MM.1S (cell line): ENCODE measurements at regions not wholly inside any gene's neighbourhood (a gene's known extent, or its start where the extent isn't known, plus 50 kb on each side); places are given as distances from the start of the nearest gene placed in this dataset.

Experiments used
- DNase-seq: peaks from one replicate; pipeline ENCODE4 v3.0.0-alpha.2; 2015
- H2AFZ ChIP-seq: fragments of 300-600 bp; sonication (generic); 2 replicates; pipeline ENCODE4 v1.6.0; 2016; ENCODE audit warnings: antibody characterized with exemption, low read length
- H3F3A ChIP-seq: fragments of 300-600 bp; sonication (generic); 2 replicates; pipeline ENCODE4 v1.6.1; 2016; ENCODE audit warnings: mild to moderate bottlenecking, antibody characterized with exemption, low read length, moderate library complexity, mixed read lengths; ENCODE audit not compliant: insufficient read depth
- H3K27ac ChIP-seq: fragments of 300-600 bp; sonication (generic); 2 replicates; pipeline ENCODE4 v1.5.1; 2016; ENCODE audit warnings: mild to moderate bottlenecking, low read length
- H3K27me3 ChIP-seq: fragments of 300-600 bp; sonication (generic); replicated peaks from 2 replicates; pipeline ENCODE4 v1.6.0; 2016; ENCODE audit warnings: low read length; ENCODE audit not compliant: insufficient read depth
- H3K36me3 ChIP-seq: fragments of 300-600 bp; sonication (generic); replicated peaks from 2 replicates; pipeline ENCODE4 v1.6.1; 2016; ENCODE audit warnings: mild to moderate bottlenecking, low read length, mixed read lengths; ENCODE audit not compliant: insufficient read depth
- H3K4me1 ChIP-seq: fragments of 300-600 bp; sonication (generic); 2 replicates; pipeline ENCODE4 v1.6.1; 2016; ENCODE audit warnings: low read length, mixed read lengths
- H3K4me2 ChIP-seq: fragments of 300-600 bp; sonication (generic); 2 replicates; pipeline ENCODE4 v1.6.0; 2016; ENCODE audit warnings: low read depth, low read length
- H3K4me3 ChIP-seq: fragments of 300-600 bp; sonication (generic); 2 replicates; pipeline ENCODE4 v1.5.1; 2016; ENCODE audit warnings: low read length, mixed read lengths
- H3K79me2 ChIP-seq: fragments of 300-600 bp; sonication (generic); 2 replicates; pipeline ENCODE4 v1.6.1; 2016; ENCODE audit warnings: mixed run types, low read length, mixed read lengths
- H3K9ac ChIP-seq: fragments of 300-600 bp; sonication (generic); 2 replicates; pipeline ENCODE4 v1.6.1; 2016; ENCODE audit warnings: low read length, mixed read lengths
- H3K9me2 ChIP-seq: fragments of 300-600 bp; sonication (generic); replicated peaks from 2 replicates; pipeline ENCODE4 v1.6.1; 2016; ENCODE audit warnings: mild to moderate bottlenecking, low read length, mixed read lengths; ENCODE audit not compliant: insufficient read depth
- H3K9me3 ChIP-seq: fragments of 300-600 bp; sonication (generic); replicated peaks from 2 replicates; pipeline ENCODE4 v1.6.1; 2016; ENCODE audit warnings: mild to moderate bottlenecking, low read length, mixed read lengths; ENCODE audit not compliant: insufficient read depth
- H4K20me1 ChIP-seq: fragments of 300-600 bp; sonication (generic); 2 replicates; pipeline ENCODE4 v1.6.1; 2016; ENCODE audit warnings: mild to moderate bottlenecking, low read length, moderate library complexity, mixed read lengths; ENCODE audit not compliant: insufficient read depth
- CTCF ChIP-seq: fragments of 300-600 bp; sonication (generic); IDR thresholded peaks from 2 replicates; pipeline ENCODE4 v1.5.1; 2016; ENCODE audit warnings: antibody characterized with exemption, low read length, mixed read lengths
- EZH2 ChIP-seq: fragments of 300-600 bp; sonication (generic); optimal IDR thresholded peaks from 2 replicates; pipeline ENCODE3; 2017; ENCODE audit warnings: low read depth, mild to moderate bottlenecking, antibody characterized with exemption, low read length, mixed read lengths
- EZH2phosphoT487 ChIP-seq: fragments of 300-600 bp; sonication (generic); IDR thresholded peaks from 2 replicates; pipeline ENCODE4 v1.6.1; 2018; ENCODE audit warnings: antibody characterized with exemption, low read length

GRCh38 chr5:164581889-164582288, 1076.5 kb downstream of the MAT2B start:
- Histone ChIP-seq H3K9ac (no peak overlapping the region), H3K4me3 (no peak overlapping the region), H3K9me3 (no peaks in the 10 kb centered on the region), H3K9me2 (no peaks in the 10 kb centered on the region), H3K36me3 (no peaks in the 10 kb centered on the region), H4K20me1 (no peaks in the 10 kb centered on the region), H3K27ac (no peak overlapping the region), H3F3A (no peaks in the 10 kb centered on the region), H3K79me2 (no peaks in the 10 kb centered on the region), H2AFZ (no peak overlapping the region), H3K4me1 (no peaks in the 10 kb centered on the region), H3K27me3 (no peaks in the 10 kb centered on the region), H3K4me2 (no peak overlapping the region)
- DNase-seq = no peak
- TF ChIP-seq EZH2phosphoT487 (no peak), EZH2 (no peak), CTCF (no peak)

- no peaks in the 10 kb centered on the region for H4K20me1 ChIP-seq
- no peak for DNase-seq
- no peak overlapping the region for H3K9ac ChIP-seq
- no peaks in the 10 kb centered on the region for H3K4me1 ChIP-seq
- no peaks in the 10 kb centered on the region for H3K79me2 ChIP-seq
- H3K4me2 ChIP-seq = no peak overlapping the region
- no peaks in the 10 kb centered on the region for H3F3A ChIP-seq
- no peak overlapping the region for H3K27ac ChIP-seq
- H3K4me3 ChIP-seq = no peak overlapping the region
- no peaks in the 10 kb centered on the region for H3K9me3 ChIP-seq
- TF ChIP-seq CTCF (no peak), EZH2phosphoT487 (no peak), EZH2 (no peak)
- no peaks in the 10 kb centered on the region for H3K36me3 ChIP-seq
- no peak overlapping the region for H2AFZ ChIP-seq
- H3K9me2 ChIP-seq = no peaks in the 10 kb centered on the region
- H3K27me3 ChIP-seq = no peaks in the 10 kb centered on the region
Measured at GRCh38 chr5:164593982-164594381, 1088.6 kb downstream of the MAT2B start.

GRCh38 chr5:164597293-164597900, 1092.0 kb downstream of the MAT2B start:
- Histone ChIP-seq H4K20me1 (no peaks in the 10 kb centered on the region), H3K36me3 (no peaks in the 10 kb centered on the region), H3F3A (no peaks in the 10 kb centered on the region), H3K27ac (no peak overlapping the region), H3K9ac (no peak overlapping the region), H3K4me1 (no peaks in the 10 kb centered on the region), H3K79me2 (no peaks in the 10 kb centered on the region), H3K9me2 (no peaks in the 10 kb centered on the region), H3K4me3 (no peak overlapping the region), H3K9me3 (no peaks in the 10 kb centered on the region), H3K27me3 (no peaks in the 10 kb centered on the region), H2AFZ (no peak overlapping the region), H3K4me2 (no peak overlapping the region)
- DNase-seq = peak; percentile 52
- peak; percentile 53 for TF ChIP-seq CTCF
- TF ChIP-seq EZH2phosphoT487 = no peak
- no peak for TF ChIP-seq EZH2
